HCT116 (cell line): ENCODE measurements at regions not wholly inside any gene's neighbourhood (a gene's known extent, or its start where the extent isn't known, plus 50 kb on each side); places are given as distances from the start of the nearest gene placed in this dataset.

Experiments
- ATAC-seq: fragments of 200-7000 bp; cut with Tn5 transposase; 2 replicates; pipeline ENCODE4 v1.9.1; 2020; ENCODE audit warnings: mild to moderate bottlenecking, moderate library complexity
- BruUV-seq: library from RNA; stranded (reverse); fragments of 400-500 nt; replicated peaks from 2 replicates; lab custom pipeline; 2021; lab: Mats Ljungman, UMichigan
- CTCF ChIA-PET: fragments of 300-600 bp; sonication (Branson Sonifier 250); formaldehyde crosslinking; loops from one replicate; lab custom pipeline; 2021; ENCODE audit warnings: antibody characterized with exemption; lab: Charles Lee
- POLR2A ChIA-PET: fragments of 300-600, 350-600 bp; sonication (Branson Sonifier 250); formaldehyde crosslinking; loops from one replicate; lab custom pipeline; 2021; ENCODE audit warnings: antibody characterized with exemption; lab: Charles Lee
- RAD21 ChIA-PET, 2 experiments: fragments of 300-600 bp; sonication (Branson Sonifier 250); formaldehyde crosslinking; loops; one replicate each; lab custom pipeline; 2023; ENCODE audit warnings: low total read pairs in 2 of 2; ENCODE audit not compliant: uncharacterized antibody in 2 of 2, unreplicated experiment in 2 of 2, low non-redundant PET in 1 of 2; lab: Charles Lee
- DNase-seq: peaks from one replicate; pipeline ENCODE4 v3.0.0-alpha.2; 2010; ENCODE audit warnings: low read depth, low spot score
- H2AFZ ChIP-seq: fragments of 200-600 bp; shearing (Covaris generic), sonication (generic); 2 replicates; pipeline ENCODE4 v1.6.1; 2017; ENCODE audit warnings: low read depth, mixed run types, mixed read lengths, antibody characterized with exemption, low read length; ENCODE audit not compliant: poor library complexity, severe bottlenecking
- H3K27ac ChIP-seq: 2 replicates; pipeline ENCODE4 v1.5.1; 2012; ENCODE audit warnings: low read depth, low read length
- H3K27me3 ChIP-seq: fragments of 200-600 bp; sonication (generic); 2 replicates; pipeline ENCODE4 v1.6.1; 2016; ENCODE audit warnings: mixed run types, low read length, mixed read lengths; ENCODE audit not compliant: insufficient read depth
- H3K36me3 ChIP-seq, 2 experiments: fragments of 200-500 bp in 1 of 2; fragments of 200-600 bp in 1 of 2; sonication (Bioruptor generic) in 1 of 2; sonication (generic) in 1 of 2; 2 replicates each; pipeline versions ENCODE4 v1.5.1 to v1.6.1; 2014 to 2016; ENCODE audit warnings: low read length in 2 of 2, inconsistent platforms in 1 of 2, mixed read lengths in 1 of 2, mixed run types in 1 of 2; ENCODE audit not compliant: insufficient read depth in 2 of 2, control insufficient read depth in 1 of 2
- H3K4me1 ChIP-seq, 2 experiments: fragments of 200-600 bp in 1 of 2; sonication (generic) in 1 of 2; 2 replicates each; pipeline versions ENCODE4 v1.5.1 to v1.6.1; 2012 to 2017; ENCODE audit warnings: low read length in 2 of 2, inconsistent platforms in 1 of 2, mild to moderate bottlenecking in 1 of 2, mixed read lengths in 1 of 2, mixed run types in 1 of 2, moderate library complexity in 1 of 2; ENCODE audit not compliant: insufficient read depth in 2 of 2, control insufficient read depth in 1 of 2
- H3K4me2 ChIP-seq: fragments of 200-600 bp; sonication (generic); 2 replicates; pipeline ENCODE4 v1.6.1; 2017; ENCODE audit warnings: mixed run types, low read length, mixed read lengths
- H3K4me3 ChIP-seq, 2 experiments: fragments of 200-600 bp in 1 of 2; sonication (generic) in 1 of 2; replicated peaks in 1 of 2; 2 replicates each; pipeline ENCODE4 v1.5.1; 2011 to 2016; ENCODE audit warnings: low read length in 2 of 2, control low read depth in 1 of 2, low read depth in 1 of 2, mild to moderate bottlenecking in 1 of 2, mixed read lengths in 1 of 2, mixed run types in 1 of 2
- H3K79me2 ChIP-seq: fragments of 200-600 bp; sonication (generic); 2 replicates; pipeline ENCODE4 v1.6.1; 2017; ENCODE audit warnings: mild to moderate bottlenecking, mixed run types, low read length, moderate library complexity, mixed read lengths; ENCODE audit not compliant: insufficient read depth
- H3K9ac ChIP-seq: fragments of 200-600 bp; sonication (generic); 2 replicates; pipeline ENCODE4 v1.6.1; 2016; ENCODE audit warnings: low read length, mixed read lengths
- H3K9me2 ChIP-seq: fragments of 200-600 bp; sonication (generic), shearing (Covaris generic); 2 replicates; pipeline ENCODE4 v1.6.1; 2017; ENCODE audit warnings: mixed run types, mild to moderate bottlenecking, moderate library complexity; ENCODE audit not compliant: insufficient read depth
- H3K9me3 ChIP-seq, 2 experiments: fragments of 200-500 bp in 1 of 2; fragments of 200-600 bp in 1 of 2; sonication (Bioruptor generic) in 1 of 2; sonication (generic) in 1 of 2; 2 replicates each; pipeline ENCODE4 v1.6.1; 2014 to 2017; ENCODE audit warnings: low read length in 2 of 2, mixed read lengths in 2 of 2, inconsistent platforms in 1 of 2, low read depth in 1 of 2, mild to moderate bottlenecking in 1 of 2, mixed run types in 1 of 2, moderate library complexity in 1 of 2; ENCODE audit not compliant: control insufficient read depth in 1 of 2, insufficient read depth in 1 of 2
- H4K20me1 ChIP-seq: fragments of 200-600 bp; sonication (generic), shearing (Covaris generic); 2 replicates; pipeline ENCODE4 v1.6.1; 2017; ENCODE audit warnings: mixed run types, mild to moderate bottlenecking, moderate library complexity; ENCODE audit not compliant: insufficient read depth
- CBX3 ChIP-seq: IDR thresholded peaks from 2 replicates; pipeline ENCODE4 v1.6.1; 2012; ENCODE audit warnings: low read depth
- CEBPB ChIP-seq: IDR thresholded peaks from 2 replicates; pipeline ENCODE4 v1.6.1; 2012; ENCODE audit warnings: low read depth
- EGR1 ChIP-seq: IDR thresholded peaks from 2 replicates; pipeline ENCODE4 v1.6.1; 2012; ENCODE audit warnings: low read depth
- ELF1 ChIP-seq: IDR thresholded peaks from 2 replicates; pipeline ENCODE4 v1.6.1; 2012; ENCODE audit warnings: low read depth, borderline replicate concordance
- EZH2 ChIP-seq: fragments of 200-600 bp; sonication (generic); IDR thresholded peaks from 2 replicates; pipeline ENCODE4 v1.6.1; 2017; ENCODE audit warnings: antibody characterized with exemption, mixed run types
- EZH2phosphoT487 ChIP-seq: fragments of 200-600 bp; IDR thresholded peaks from 2 replicates; pipeline ENCODE4 v1.6.1; 2018; ENCODE audit warnings: antibody characterized with exemption, borderline replicate concordance
- FOSL1 ChIP-seq: IDR thresholded peaks from 2 replicates; pipeline ENCODE4 v1.6.1; 2012; ENCODE audit warnings: low read depth
- JUND ChIP-seq: IDR thresholded peaks from 2 replicates; pipeline ENCODE4 v1.6.1; 2012
- POLR2A ChIP-seq: IDR thresholded peaks from 2 replicates; pipeline ENCODE4 v1.7.0; 2011; ENCODE audit warnings: borderline replicate concordance; ENCODE audit not compliant: insufficient read depth, insufficient read length; ENCODE audit errors: extremely low read depth
- POLR2AphosphoS5 ChIP-seq: IDR thresholded peaks from 2 replicates; pipeline ENCODE4 v1.6.1; 2011; ENCODE audit warnings: mild to moderate bottlenecking, low read depth, low read length, moderate library complexity
- RAD21 ChIP-seq: IDR thresholded peaks from 2 replicates; pipeline ENCODE4 v1.6.1; 2012; ENCODE audit warnings: low read depth, mild to moderate bottlenecking
- TCF7L2 ChIP-seq: IDR thresholded peaks from 2 replicates; pipeline ENCODE4 v1.7.0; 2011; ENCODE audit warnings: borderline replicate concordance, inconsistent platforms; ENCODE audit not compliant: insufficient read depth, insufficient read length; ENCODE audit errors: extremely low read depth
- YY1 ChIP-seq: IDR thresholded peaks from 2 replicates; pipeline ENCODE4 v1.6.1; 2011; ENCODE audit warnings: low read length, low read depth, moderate library complexity, mild to moderate bottlenecking; ENCODE audit not compliant: insufficient replicate concordance; ENCODE audit errors: extremely low read depth
- ZFX ChIP-seq: fragments of 450-650 bp; IDR thresholded peaks from 2 replicates; pipeline ENCODE4 v1.6.1; 2017
- ZNF274 ChIP-seq: fragments of 200-500 bp; sonication (Bioruptor generic); IDR thresholded peaks from 2 replicates; pipeline ENCODE4 v1.6.1; 2014; ENCODE audit warnings: mild to moderate bottlenecking, low read depth, low read length, inconsistent platforms
- intact Hi-C: fragments of 100-400 bp; cut with micrococcal nuclease; formaldehyde crosslinking; loops from 2 replicates; pipeline ENCODE4 v1.10.0; 2022
- TF ChIP-seq, protein P1 (sequence below): IDR thresholded peaks from 2 replicates; pipeline ENCODE4 v1.6.1; 2012
- TF ChIP-seq, protein P2 (sequence below), 3 experiments: fragments of 200-600 bp in 1 of 3; sonication (generic) in 1 of 3; IDR thresholded peaks in 2 of 3; conservative IDR thresholded peaks in 1 of 3; 2 replicates each; pipeline ENCODE4 v1.5.1; 2012 to 2017; ENCODE audit warnings: low read depth in 2 of 3, low read length in 2 of 3, antibody characterized with exemption in 1 of 3, borderline replicate concordance in 1 of 3, control low read depth in 1 of 3, mild to moderate bottlenecking in 1 of 3, mixed read lengths in 1 of 3, mixed run types in 1 of 3, moderate library complexity in 1 of 3; ENCODE audit not compliant: insufficient read depth in 1 of 3
- TF ChIP-seq, protein P3 (sequence below): IDR thresholded peaks from 2 replicates; pipeline ENCODE4 v1.6.1; 2012

DNA sequence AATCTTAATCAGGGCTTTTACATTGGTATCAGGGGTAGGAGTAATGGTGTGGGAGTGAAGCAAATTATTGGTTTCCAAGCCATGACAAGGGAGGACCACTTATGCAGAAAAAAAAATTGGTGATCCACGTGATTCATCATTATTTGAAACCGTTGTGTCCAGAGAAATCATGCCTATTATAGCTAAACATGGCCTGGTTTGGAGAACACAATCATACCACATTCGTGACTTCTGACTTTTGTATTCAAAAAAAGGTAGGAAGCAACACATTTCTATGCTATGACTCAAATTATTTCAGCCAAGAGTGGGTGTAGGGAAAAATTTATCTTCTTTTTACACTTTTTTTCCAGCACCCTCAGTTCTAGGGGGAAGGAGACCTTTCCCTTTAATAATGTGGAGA is 924.3 kb upstream of the GBE1 start:
- H3K4me1 ChIP-seq: no peaks in the 10 kb centered on the region
- no peaks in the 10 kb centered on the region for H3K9me2 ChIP-seq
- ChIA-PET POLR2A (no interaction called here), RAD21 (no interaction called here), CTCF (no interaction called here)
- intact Hi-C loops: no loop called here
- H3K4me2 ChIP-seq: no peak overlapping the region
- H3K27me3 ChIP-seq: no peaks in the 10 kb centered on the region
- no peaks in the 10 kb centered on the region for H3K36me3 ChIP-seq
- H4K20me1 ChIP-seq: no peaks in the 10 kb centered on the region
- no TSS peak for BruUV-seq
- DNase-seq (no peak), ATAC-seq (no peak)
- H3K9ac ChIP-seq: no peak overlapping the region
- no peak overlapping the region for H3K27ac ChIP-seq
- no peak overlapping the region for H2AFZ ChIP-seq
- no peaks in the 10 kb centered on the region; a peak in 2 of 4 replicates for H3K9me3 ChIP-seq
- TF ChIP-seq EZH2 (no peak), ZFX (no peak), YY1 (no peak), CEBPB (no peak), EZH2phosphoT487 (no peak), EGR1 (no peak), RAD21 (no peak), CBX3 (no peak), TCF7L2 (no peak), ELF1 (no peak), POLR2A (no peak), POLR2AphosphoS5 (no peak)
- no peaks in the 10 kb centered on the region for H3K79me2 ChIP-seq
- H3K4me3 ChIP-seq: no peak overlapping the region

DNA sequence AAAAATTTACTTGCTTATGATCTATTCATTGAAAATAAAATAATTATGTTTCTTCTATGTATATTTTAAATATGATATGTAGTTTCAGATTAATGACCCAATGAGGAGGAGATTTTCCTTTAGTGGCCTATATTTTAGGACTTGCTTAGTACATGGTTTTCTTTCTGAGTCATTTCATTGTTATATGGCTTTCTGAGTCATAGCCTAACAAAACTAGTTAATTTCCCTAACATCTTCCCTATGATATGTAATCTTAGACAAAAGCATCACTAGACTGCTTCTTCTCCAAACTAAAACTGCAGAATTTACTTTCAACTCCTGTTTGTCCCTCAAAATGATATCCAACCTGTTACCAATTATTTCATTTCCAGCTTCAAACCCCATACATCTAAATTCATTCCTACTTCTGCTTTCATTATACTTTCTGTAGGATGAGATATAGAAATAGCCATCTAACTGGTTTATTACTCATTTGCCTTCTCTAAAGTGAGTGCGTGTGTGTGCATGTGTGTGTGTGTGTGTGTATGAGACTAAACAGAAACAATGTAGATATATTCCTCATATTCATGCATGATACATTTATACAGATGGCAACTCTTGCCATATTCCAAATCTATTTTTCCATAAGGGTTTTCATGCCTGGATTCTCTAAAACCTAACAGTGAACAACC is 915.0 kb upstream of the GBE1 start:
- Histone ChIP-seq H4K20me1 (no peaks in the 10 kb centered on the region), H3K9me2 (no peaks in the 10 kb centered on the region), H3K9ac (no peak overlapping the region), H3K4me3 (no peak overlapping the region), H3K79me2 (no peaks in the 10 kb centered on the region), H3K9me3 (no peaks in the 10 kb centered on the region; a peak in 1 of 4 replicates), H3K4me2 (no peak overlapping the region), H3K27me3 (no peaks in the 10 kb centered on the region), H3K27ac (no peak overlapping the region), H3K4me1 (no peaks in the 10 kb centered on the region), H2AFZ (no peak overlapping the region), H3K36me3 (no peaks in the 10 kb centered on the region)
- ATAC-seq (no peak), DNase-seq (no peak)
- POLR2A ChIA-PET: no interaction called here
- intact Hi-C loops: no loop called here
- RAD21 ChIA-PET: no interaction called here
- no TSS peak for BruUV-seq
- CTCF ChIA-PET: no interaction called here
- no peak for TF ChIP-seq POLR2A
- TF ChIP-seq, protein P1, sequence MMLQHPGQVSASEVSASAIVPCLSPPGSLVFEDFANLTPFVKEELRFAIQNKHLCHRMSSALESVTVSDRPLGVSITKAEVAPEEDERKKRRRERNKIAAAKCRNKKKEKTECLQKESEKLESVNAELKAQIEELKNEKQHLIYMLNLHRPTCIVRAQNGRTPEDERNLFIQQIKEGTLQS: no peak
- no peak for TF ChIP-seq ELF1
- no peak for TF ChIP-seq JUND
- TF ChIP-seq TCF7L2: no peak
- no peak for TF ChIP-seq CBX3
- TF ChIP-seq, protein P2, sequence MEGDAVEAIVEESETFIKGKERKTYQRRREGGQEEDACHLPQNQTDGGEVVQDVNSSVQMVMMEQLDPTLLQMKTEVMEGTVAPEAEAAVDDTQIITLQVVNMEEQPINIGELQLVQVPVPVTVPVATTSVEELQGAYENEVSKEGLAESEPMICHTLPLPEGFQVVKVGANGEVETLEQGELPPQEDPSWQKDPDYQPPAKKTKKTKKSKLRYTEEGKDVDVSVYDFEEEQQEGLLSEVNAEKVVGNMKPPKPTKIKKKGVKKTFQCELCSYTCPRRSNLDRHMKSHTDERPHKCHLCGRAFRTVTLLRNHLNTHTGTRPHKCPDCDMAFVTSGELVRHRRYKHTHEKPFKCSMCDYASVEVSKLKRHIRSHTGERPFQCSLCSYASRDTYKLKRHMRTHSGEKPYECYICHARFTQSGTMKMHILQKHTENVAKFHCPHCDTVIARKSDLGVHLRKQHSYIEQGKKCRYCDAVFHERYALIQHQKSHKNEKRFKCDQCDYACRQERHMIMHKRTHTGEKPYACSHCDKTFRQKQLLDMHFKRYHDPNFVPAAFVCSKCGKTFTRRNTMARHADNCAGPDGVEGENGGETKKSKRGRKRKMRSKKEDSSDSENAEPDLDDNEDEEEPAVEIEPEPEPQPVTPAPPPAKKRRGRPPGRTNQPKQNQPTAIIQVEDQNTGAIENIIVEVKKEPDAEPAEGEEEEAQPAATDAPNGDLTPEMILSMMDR (IDR thresholded peaks at IDR 0.05 in 2 of 3, conservative IDR thresholded peaks at IDR 0.05 in 1 of 3; ENCODE audit: borderline replicate concordance in 1 of 3, insufficient read depth in 1 of 3, low read depth in 2 of 3, low read length in 2 of 3): no peak
- no peak for TF ChIP-seq RAD21
- TF ChIP-seq, protein P3, sequence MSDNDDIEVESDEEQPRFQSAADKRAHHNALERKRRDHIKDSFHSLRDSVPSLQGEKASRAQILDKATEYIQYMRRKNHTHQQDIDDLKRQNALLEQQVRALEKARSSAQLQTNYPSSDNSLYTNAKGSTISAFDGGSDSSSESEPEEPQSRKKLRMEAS: no peak
- no peak for TF ChIP-seq ZFX
- TF ChIP-seq FOSL1: no peak
- no peak for TF ChIP-seq ZNF274
- no peak for TF ChIP-seq YY1
